Activated T-cell treated with anti-CD3 and anti-CD28 coated beads, Interleukin-2, amount 50 U/mL, for 72 hours (primary cell): ENCODE measurements at regions not wholly inside any gene's neighbourhood (a gene's known extent, or its start where the extent isn't known, plus 50 kb on each side); places are given as distances from the start of the nearest gene placed in this dataset.

Experiments
- ATAC-seq, 2 donors: fragments of 150-1000 bp; cut with Tn5 transposase; replicated peaks in 1 of 2; 2 replicates each; pipeline ENCODE4 v1.10.0; 2021; ENCODE audit warnings: moderate library complexity in 2 of 2, mild to moderate bottlenecking in 1 of 2
- DNase-seq, 2 donors: peaks; one replicate each; pipeline ENCODE4 v3.0.0; 2021 to 2022; ENCODE audit warnings: mixed read lengths in 1 of 2
- H3K27ac Mint-ChIP-seq: one replicate; pipeline ENCODE4 v1.8.0; 2022; ENCODE audit warnings: mild to moderate bottlenecking, moderate library complexity, mixed read lengths
- H3K27me3 Mint-ChIP-seq: one replicate; pipeline ENCODE4 v1.8.0; 2022; ENCODE audit warnings: low read depth, mixed read lengths
- H3K36me3 Mint-ChIP-seq, 2 donors: one replicate each; pipeline ENCODE4 v1.8.0; 2022; ENCODE audit warnings: mixed read lengths in 2 of 2, mild to moderate bottlenecking in 1 of 2; ENCODE audit not compliant: insufficient read depth in 2 of 2
- H3K4me1 Mint-ChIP-seq: one replicate; pipeline ENCODE4 v1.8.0; 2022; ENCODE audit warnings: low read depth, mixed read lengths
- H3K4me3 Mint-ChIP-seq, 2 donors: one replicate each; pipeline ENCODE4 v1.8.0; 2022; ENCODE audit warnings: mild to moderate bottlenecking in 2 of 2, mixed read lengths in 2 of 2, moderate library complexity in 2 of 2
- H3K9me3 Mint-ChIP-seq, 2 donors: one replicate each; pipeline ENCODE4 v1.8.0; 2022; ENCODE audit warnings: mixed read lengths in 2 of 2

DNA sequence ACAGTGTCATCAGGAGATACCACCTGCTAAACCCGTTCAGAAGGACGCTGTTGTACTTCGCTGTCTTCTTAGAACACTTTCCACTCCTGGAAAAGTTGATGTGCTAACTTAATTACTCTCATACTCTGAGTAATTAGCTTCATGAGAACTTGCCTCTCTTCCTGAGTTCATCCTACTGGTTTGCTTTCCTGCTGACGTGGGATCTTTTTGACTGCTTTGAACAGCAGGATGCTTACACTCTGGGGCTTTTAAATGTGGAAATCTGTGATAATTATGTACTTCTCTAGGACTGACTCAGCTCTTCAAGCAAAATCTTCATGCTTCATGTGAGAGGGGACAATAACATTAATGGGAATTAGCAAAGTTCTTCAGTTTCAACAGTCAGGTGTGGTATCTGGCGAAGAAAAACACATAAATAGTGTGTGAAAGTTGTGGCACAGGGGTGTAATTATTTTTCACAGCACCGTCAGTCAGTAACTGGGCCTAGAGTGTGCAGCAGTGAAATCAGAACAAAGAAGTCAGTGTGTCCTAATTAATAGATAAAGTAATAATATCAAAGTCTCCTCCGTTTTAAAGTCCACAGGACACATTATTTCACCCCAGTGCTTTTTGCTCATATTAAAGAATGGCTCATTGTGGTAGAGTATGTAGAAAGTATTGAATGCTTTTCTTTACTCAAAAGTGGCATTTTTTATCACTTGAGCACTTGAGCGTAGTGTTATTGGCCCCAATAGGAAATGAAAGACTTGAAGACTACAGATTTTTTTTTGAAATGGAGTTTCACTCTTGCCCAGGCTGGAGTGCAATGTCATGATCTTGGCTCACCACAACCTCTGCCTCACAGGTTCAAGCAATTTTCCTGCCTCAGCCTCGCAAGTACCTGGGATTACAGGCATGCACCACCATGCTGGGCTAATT is 140.9 kb upstream of the DMRT1 start:
- H3K36me3 Mint-ChIP-seq = no peaks in the 10 kb centered on the region
- H3K4me3 Mint-ChIP-seq = no peak overlapping the region

DNA sequence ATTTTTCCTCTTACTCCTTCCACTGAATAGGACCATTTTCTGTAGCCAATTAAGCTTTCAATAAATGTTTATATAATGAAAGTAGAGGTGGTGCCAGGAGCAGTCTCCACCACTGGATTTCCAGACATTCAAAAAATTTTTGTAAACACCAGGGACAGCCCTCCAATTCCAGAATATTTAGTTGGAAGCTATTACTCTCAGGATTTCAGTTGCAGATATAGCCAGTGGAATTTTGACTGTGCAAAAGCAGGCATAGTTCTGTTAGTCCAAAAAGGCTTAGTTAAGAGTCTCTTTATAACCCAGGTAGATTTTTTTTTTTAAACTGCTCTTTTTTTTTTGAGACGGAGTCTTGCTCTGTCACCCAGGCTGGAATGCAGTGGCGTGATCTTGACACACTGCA is 138.1 kb upstream of the DMRT1 start:
- Mint-ChIP-seq H3K4me3 (no peak overlapping the region), H3K9me3 (no peaks in the 10 kb centered on the region), H3K4me1 (peaks cover 12% of the 10 kb centered on the region), H3K27ac (no peak overlapping the region), H3K27me3 (peaks cover 12% of the 10 kb centered on the region), H3K36me3 (no peaks in the 10 kb centered on the region)
- ATAC-seq (no peak), DNase-seq (no peak)

More for the DNA sequence above, 140.9 kb upstream of the DMRT1 start:
- no peak for DNase-seq
- no peaks in the 10 kb centered on the region for H3K9me3 Mint-ChIP-seq
- H3K27me3 Mint-ChIP-seq = no peaks in the 10 kb centered on the region
- ATAC-seq = no peak
- H3K27ac Mint-ChIP-seq = no peak overlapping the region
- H3K4me1 Mint-ChIP-seq = no peaks in the 10 kb centered on the region

DNA sequence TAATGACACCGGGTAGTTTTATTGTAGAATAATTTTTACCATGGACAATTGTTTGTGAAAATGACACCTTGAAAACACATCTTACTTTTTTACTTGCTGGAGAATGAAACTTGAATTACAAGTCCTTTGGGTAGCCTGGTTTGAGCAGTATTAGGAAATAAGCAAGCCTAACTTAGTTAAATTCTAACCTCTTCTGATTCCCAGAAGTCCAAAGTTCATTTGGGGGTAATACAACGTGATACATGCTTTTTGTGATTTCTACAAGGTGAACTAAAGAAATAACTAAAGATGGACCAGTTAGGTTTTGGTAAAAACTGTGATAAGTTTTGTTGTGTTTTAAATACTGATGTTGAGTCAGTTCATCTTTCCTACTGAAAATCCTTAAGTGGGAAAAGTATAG is 135.4 kb upstream of the DMRT1 start:
- H3K27ac Mint-ChIP-seq = peak overlapping the region; percentile 91
- peak overlapping the region; percentile 86 to 90 for H3K4me3 Mint-ChIP-seq
- peaks cover 12% of the 10 kb centered on the region for H3K27me3 Mint-ChIP-seq
- H3K36me3 Mint-ChIP-seq = no peaks in the 10 kb centered on the region
- H3K4me1 Mint-ChIP-seq = peaks cover 12% of the 10 kb centered on the region
- ATAC-seq (no peak), DNase-seq (no peak)
- no peaks in the 10 kb centered on the region for H3K9me3 Mint-ChIP-seq

DNA sequence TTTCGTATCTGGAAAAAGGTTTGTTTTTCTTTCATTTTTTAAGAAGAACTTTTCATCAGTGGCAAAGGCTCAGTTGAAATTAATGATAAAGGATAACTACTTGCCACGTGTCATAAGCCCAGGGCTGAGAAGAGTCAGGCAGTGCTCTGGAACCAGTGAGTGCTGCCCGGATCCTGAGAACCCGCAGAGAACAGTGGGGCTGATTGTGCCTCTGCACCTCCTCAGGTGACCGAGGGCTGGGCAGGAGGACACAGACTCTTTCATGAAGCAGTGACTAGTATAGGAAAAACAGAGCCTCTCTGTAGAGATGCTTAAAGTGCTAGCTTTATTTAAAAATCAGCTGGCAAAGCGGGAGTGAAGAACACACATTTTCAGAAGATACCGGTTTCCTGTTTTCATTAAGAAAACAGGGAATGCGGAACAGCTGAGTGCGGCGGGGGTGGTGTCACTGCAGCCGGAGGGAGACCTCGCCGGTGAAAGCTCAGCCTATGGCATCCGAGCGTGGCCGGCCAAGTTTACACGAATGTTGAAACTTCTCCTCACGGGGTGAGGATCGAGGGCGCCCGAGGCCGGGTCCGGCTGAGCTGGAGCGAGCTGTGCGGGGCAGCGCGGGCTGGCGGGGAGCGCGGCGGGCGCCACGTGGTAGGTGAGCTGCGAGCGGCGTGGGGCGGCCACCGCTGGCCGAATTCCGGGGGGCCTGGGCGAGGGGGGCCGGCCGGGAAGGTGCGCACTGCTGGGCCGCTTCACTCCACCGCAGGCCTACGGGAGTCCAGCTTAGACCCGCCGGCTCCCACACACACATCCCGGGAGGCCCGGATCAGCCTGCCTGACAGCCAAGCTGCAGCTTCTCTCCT is 134.7 kb upstream of the DMRT1 start:
- no peaks in the 10 kb centered on the region for H3K36me3 Mint-ChIP-seq
- H3K27ac Mint-ChIP-seq = peak overlapping the region; percentile 91
- H3K9me3 Mint-ChIP-seq = no peaks in the 10 kb centered on the region
- peaks cover 12% of the 10 kb centered on the region for H3K4me1 Mint-ChIP-seq
- DNase-seq (peak; percentile 37 to 48), ATAC-seq (peak; percentile 90 to 93)
- H3K27me3 Mint-ChIP-seq = peaks cover 12% of the 10 kb centered on the region
- peak overlapping the region; percentile 86 to 90 for H3K4me3 Mint-ChIP-seq

DNA sequence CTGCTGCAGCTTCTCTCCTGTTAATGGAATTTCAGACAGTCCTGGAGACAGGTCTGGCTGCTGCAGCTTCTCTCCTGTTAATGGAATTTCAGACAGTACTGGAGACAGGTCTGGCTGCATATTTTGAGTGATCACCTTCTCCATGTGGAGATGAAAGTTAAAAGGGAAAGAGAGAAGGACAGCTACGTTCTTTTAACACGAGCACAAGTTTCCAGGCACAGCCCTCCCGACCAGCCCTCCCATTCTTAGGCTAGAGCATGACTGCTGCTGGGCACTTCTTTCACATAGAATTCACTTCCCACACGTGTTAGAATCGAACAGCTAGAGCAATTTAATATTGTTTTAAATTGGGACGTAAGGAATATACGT is 133.3 kb upstream of the DMRT1 start:
- no peak overlapping the region for H3K27ac Mint-ChIP-seq
- H3K4me1 Mint-ChIP-seq = peaks cover 12% of the 10 kb centered on the region
- ATAC-seq (no peak), DNase-seq (no peak)
- peak overlapping the region in 1 of 2 donors; percentile 24 for H3K4me3 Mint-ChIP-seq
- H3K27me3 Mint-ChIP-seq = peaks cover 12% of the 10 kb centered on the region
- H3K36me3 Mint-ChIP-seq = no peaks in the 10 kb centered on the region
- no peaks in the 10 kb centered on the region for H3K9me3 Mint-ChIP-seq

DNA sequence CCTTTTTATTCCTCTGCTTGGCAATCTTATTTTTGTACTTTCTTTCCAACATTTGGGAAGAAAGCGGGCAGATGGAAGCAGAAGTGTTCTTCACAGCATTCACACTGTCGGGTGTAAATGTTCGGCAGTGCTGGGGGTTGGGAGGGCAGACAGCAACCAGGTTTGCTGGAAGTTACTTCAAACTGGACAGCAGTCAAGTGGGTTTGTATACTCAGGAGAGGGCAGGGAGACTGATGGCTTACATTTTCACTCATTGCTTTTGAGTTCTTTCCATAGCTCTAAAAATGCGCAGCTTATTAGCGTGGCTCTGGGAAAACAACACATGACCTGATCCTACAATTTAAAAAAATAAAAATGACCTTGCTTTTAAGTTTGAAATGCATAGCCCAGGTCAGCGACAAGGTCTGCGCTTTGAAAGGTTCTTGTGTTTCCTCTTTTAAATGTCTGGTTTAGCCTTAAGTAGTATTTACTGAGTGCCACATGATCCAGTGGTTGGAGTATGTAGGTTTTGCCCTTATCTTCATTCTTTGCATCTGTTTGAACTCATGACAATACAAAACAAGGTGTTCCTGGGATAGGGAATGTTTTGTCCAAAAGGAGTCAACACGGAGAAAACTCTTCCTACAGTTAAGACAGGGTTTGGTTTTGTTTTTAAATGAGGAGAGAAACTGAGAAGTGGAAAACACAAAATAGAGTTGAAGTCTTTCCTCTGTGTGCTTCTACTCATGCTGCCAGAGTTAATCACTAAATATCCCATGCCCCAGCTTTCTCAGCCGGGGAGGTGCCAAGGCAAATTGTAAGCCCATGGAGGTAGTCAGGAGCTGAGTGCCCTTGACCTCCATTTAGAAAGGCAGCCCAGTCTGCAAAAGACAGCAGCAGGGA is 132.7 kb upstream of the DMRT1 start:
- Mint-ChIP-seq H3K4me1 (peaks cover 12% of the 10 kb centered on the region), H3K27ac (no peak overlapping the region), H3K36me3 (no peaks in the 10 kb centered on the region), H3K9me3 (no peaks in the 10 kb centered on the region), H3K4me3 (peak overlapping the region in 1 of 2 donors; percentile 24), H3K27me3 (peaks cover 12% of the 10 kb centered on the region)
- DNase-seq (no peak), ATAC-seq (no peak)

DNA sequence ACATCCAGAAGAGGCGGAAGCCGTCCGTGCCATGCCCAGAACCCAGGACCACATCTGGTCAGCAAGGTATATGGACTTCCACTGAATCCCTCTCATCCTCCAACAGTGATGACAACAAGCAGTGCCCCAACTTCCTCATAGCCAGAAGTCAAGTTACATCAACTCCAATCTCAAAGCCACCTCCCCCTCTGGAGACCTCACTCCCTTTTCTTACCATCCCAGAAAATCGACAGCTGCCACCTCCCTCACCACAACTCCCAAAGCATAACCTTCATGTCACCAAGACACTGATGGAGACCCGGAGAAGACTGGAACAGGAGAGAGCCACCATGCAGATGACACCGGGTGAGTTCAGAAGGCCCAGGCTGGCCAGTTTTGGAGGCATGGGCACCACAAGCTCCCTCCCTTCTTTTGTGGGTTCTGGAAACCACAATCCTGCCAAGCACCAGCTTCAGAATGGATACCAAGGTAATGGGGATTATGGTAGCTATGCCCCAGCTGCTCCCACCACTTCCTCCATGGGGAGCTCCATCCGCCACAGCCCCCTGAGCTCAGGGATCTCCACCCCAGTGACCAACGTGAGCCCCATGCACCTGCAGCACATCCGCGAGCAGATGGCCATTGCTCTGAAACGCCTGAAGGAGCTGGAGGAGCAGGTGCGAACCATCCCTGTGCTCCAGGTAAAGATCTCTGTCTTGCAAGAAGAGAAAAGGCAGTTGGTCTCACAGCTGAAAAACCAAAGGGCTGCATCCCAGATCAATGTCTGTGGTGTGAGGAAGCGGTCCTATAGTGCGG is 130.3 kb upstream of the DMRT1 start:
- H3K4me1 Mint-ChIP-seq = peaks cover 8% of the 10 kb centered on the region
- no peak overlapping the region for H3K4me3 Mint-ChIP-seq
- no peaks in the 10 kb centered on the region for H3K36me3 Mint-ChIP-seq
- ATAC-seq (no peak), DNase-seq (no peak)
- peaks cover 8% of the 10 kb centered on the region for H3K27me3 Mint-ChIP-seq
- no peak overlapping the region for H3K27ac Mint-ChIP-seq
- no peaks in the 10 kb centered on the region for H3K9me3 Mint-ChIP-seq

DNA sequence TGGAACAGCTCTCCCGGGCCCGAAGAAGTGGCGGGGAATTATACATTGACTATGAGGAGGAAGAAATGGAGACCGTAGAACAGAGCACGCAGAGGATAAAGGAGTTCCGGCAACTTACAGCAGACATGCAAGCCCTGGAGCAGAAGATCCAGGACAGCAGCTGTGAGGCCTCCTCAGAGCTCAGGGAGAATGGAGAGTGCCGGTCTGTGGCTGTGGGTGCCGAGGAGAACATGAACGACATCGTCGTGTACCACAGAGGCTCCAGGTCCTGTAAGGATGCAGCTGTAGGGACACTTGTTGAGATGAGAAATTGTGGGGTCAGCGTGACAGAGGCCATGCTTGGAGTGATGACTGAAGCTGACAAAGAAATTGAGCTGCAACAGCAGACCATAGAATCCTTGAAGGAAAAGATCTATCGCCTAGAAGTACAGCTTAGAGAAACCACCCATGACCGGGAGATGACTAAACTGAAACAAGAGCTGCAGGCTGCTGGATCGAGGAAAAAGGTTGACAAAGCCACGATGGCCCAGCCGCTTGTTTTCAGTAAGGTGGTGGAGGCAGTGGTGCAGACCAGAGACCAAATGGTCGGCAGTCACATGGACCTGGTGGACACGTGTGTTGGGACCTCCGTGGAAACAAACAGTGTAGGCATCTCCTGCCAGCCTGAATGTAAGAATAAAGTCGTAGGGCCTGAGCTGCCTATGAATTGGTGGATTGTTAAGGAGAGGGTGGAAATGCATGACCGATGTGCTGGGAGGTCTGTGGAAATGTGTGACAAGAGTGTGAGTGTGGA is 129.5 kb upstream of the DMRT1 start:
- ATAC-seq (no peak), DNase-seq (no peak)
- peaks cover under 1% of the 10 kb centered on the region for H3K27me3 Mint-ChIP-seq
- no peaks in the 10 kb centered on the region for H3K36me3 Mint-ChIP-seq
- H3K4me1 Mint-ChIP-seq = peaks cover under 1% of the 10 kb centered on the region
- H3K4me3 Mint-ChIP-seq = no peak overlapping the region
- no peaks in the 10 kb centered on the region for H3K9me3 Mint-ChIP-seq
- no peak overlapping the region for H3K27ac Mint-ChIP-seq

DNA sequence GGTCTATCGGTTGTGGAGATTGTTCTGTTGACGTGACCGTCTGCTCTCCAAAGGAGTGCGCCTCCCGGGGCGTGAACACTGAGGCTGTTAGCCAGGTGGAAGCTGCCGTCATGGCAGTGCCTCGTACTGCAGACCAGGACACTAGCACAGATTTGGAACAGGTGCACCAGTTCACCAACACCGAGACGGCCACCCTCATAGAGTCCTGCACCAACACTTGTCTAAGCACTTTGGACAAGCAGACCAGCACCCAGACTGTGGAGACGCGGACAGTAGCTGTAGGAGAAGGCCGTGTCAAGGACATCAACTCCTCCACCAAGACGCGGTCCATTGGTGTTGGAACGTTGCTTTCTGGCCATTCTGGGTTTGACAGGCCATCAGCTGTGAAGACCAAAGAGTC is 128.9 kb upstream of the DMRT1 start:
- H3K27me3 Mint-ChIP-seq = no peaks in the 10 kb centered on the region
- H3K4me3 Mint-ChIP-seq = no peak overlapping the region
- no peaks in the 10 kb centered on the region for H3K4me1 Mint-ChIP-seq
- H3K9me3 Mint-ChIP-seq = no peaks in the 10 kb centered on the region
- no peaks in the 10 kb centered on the region for H3K36me3 Mint-ChIP-seq
- ATAC-seq (no peak), DNase-seq (no peak)
- no peak overlapping the region for H3K27ac Mint-ChIP-seq

DNA sequence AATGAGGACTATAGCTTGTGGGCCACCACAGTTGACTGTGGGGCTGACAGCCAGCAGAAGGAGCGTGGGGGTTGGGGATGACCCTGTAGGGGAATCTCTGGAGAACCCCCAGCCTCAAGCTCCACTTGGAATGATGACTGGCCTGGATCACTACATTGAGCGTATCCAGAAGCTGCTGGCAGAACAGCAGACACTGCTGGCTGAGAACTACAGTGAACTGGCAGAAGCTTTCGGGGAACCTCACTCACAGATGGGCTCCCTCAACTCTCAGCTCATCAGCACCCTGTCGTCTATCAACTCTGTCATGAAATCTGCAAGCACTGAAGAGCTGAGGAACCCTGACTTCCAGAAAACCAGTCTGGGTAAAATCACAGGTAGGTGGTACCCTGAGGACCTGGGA is 128.4 kb upstream of the DMRT1 start:
- no peaks in the 10 kb centered on the region for H3K4me1 Mint-ChIP-seq
- DNase-seq = no peak
- no peak overlapping the region for H3K27ac Mint-ChIP-seq
- H3K36me3 Mint-ChIP-seq = no peaks in the 10 kb centered on the region
- H3K4me3 Mint-ChIP-seq = no peak overlapping the region
- H3K27me3 Mint-ChIP-seq = no peaks in the 10 kb centered on the region
- H3K9me3 Mint-ChIP-seq = no peaks in the 10 kb centered on the region
- no peak for ATAC-seq

DNA sequence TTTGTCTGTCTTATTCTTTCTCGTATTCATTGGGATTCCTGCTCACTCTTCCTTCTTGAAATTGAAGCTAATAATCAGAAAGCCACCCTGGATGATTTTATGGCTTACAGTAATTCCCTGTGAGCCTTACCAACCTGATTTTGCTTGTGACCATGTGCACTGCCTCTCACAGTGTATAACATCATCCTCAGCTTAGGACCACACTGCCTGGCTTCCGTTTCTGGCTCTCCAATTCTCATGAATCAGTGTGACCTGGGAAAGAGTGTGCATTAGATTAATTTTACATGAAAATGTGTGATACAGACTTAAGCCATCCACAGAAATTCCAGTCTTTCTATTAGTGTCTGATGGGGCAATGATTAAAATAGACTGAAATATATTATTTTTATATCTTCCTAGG is 126.8 kb upstream of the DMRT1 start:
- no peak overlapping the region for H3K4me3 Mint-ChIP-seq
- no peak for ATAC-seq
- no peaks in the 10 kb centered on the region for H3K36me3 Mint-ChIP-seq
- DNase-seq = no peak
- no peaks in the 10 kb centered on the region for H3K4me1 Mint-ChIP-seq
- H3K27me3 Mint-ChIP-seq = no peaks in the 10 kb centered on the region
- no peak overlapping the region for H3K27ac Mint-ChIP-seq
- H3K9me3 Mint-ChIP-seq = no peaks in the 10 kb centered on the region

DNA sequence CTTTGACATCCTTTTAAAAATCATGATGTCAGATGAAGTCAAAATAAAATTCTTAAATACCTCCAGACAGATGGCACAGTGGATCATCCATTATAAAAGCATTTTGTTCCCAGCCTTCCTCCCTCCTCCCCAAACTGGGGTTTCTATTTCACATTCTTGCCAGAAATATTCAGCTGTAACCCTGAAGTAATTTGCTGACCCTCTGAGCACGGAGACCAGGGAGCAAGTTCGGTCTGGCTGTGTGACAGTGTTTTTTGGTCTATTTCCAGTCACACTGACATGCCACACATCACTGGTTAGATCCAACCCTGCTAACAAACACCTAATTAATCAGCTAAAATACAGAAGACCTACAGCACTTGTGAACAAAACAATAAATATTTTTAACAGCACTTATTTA is 126.2 kb upstream of the DMRT1 start:
- Mint-ChIP-seq H3K36me3 (no peaks in the 10 kb centered on the region), H3K27me3 (no peaks in the 10 kb centered on the region), H3K27ac (no peak overlapping the region), H3K4me1 (no peaks in the 10 kb centered on the region), H3K4me3 (no peak overlapping the region), H3K9me3 (no peaks in the 10 kb centered on the region)
- no peak for DNase-seq
- no peak for ATAC-seq
